Aorta (tissue), 5 donors: ENCODE measurements at regions not wholly inside any gene's neighbourhood (a gene's known extent, or its start where the extent isn't known, plus 50 kb on each side); places are given as distances from the start of the nearest gene placed in this dataset.

Experiments
- ATAC-seq: fragments of 200-7000 bp; cut with Tn5 transposase; one replicate; pipeline ENCODE4 v1.9.1; 2022; ENCODE audit warnings: moderate library complexity; ENCODE audit not compliant: low FRiP score
- DNase-seq, 2 donors: peaks; one replicate each; pipeline ENCODE4 v3.0.0-alpha.2; 2020
- H3K27ac ChIP-seq, 2 donors: one replicate each; pipeline ENCODE4 v1.5.1; 2013; ENCODE audit warnings: low read length in 2 of 2, mild to moderate bottlenecking in 2 of 2, moderate library complexity in 2 of 2, control low read depth in 1 of 2, inconsistent platforms in 1 of 2, low read depth in 1 of 2
- H3K27me3 ChIP-seq, 2 donors: one replicate each; pipeline ENCODE4 v1.6.1; 2013; ENCODE audit warnings: control low read depth in 1 of 2, low read length in 1 of 2, mild to moderate bottlenecking in 1 of 2, moderate library complexity in 1 of 2; ENCODE audit not compliant: insufficient read depth in 2 of 2, control insufficient read depth in 1 of 2
- H3K36me3 ChIP-seq, 2 donors: one replicate each; pipeline ENCODE4 v1.6.1; 2013; ENCODE audit warnings: control low read depth in 1 of 2, low read length in 1 of 2, mild to moderate bottlenecking in 1 of 2; ENCODE audit not compliant: insufficient read depth in 2 of 2, control insufficient read depth in 1 of 2
- H3K4me1 ChIP-seq, 2 donors: one replicate each; pipeline ENCODE4 v1.6.1; 2013; ENCODE audit warnings: low read length in 2 of 2, control low read depth in 1 of 2, mild to moderate bottlenecking in 1 of 2, moderate library complexity in 1 of 2; ENCODE audit not compliant: insufficient read depth in 2 of 2, control insufficient read depth in 1 of 2
- H3K4me3 ChIP-seq, 2 donors: one replicate each; pipeline ENCODE4 v1.5.1; 2013; ENCODE audit warnings: low read length in 2 of 2, control low read depth in 1 of 2, mild to moderate bottlenecking in 1 of 2
- H3K9me3 ChIP-seq: one replicate; pipeline ENCODE4 v1.6.1; 2013; ENCODE audit warnings: mild to moderate bottlenecking, low read length; ENCODE audit not compliant: control insufficient read depth
- WGBS, 2 donors: extraction: QIAGEN DNeasy Blood & Tissue Kit; methylation state at CpG; one replicate each; pipeline ENCODE4 v1.1.7; 2013; 5-methylcytosine and 5-hydroxymethylcytosine counted together
- intact Hi-C, 2 donors: fragments of 100-400 bp; cut with DNase I; formaldehyde crosslinking; loops; one replicate each; pipeline versions ENCODE4 v1.14.2 to v1.15.0; 2022
- donor health status: healthy with polysubstance abuse.
- donor health status: Bipolar disorder and iron deficiency.
- donor health status: DM: no; HTN: no; CAD: no.
- donor health status: DM: no; HTN: no; CAD: no.
- donor health status: DM: yes; HTN: yes; CAD: no.

DNA sequence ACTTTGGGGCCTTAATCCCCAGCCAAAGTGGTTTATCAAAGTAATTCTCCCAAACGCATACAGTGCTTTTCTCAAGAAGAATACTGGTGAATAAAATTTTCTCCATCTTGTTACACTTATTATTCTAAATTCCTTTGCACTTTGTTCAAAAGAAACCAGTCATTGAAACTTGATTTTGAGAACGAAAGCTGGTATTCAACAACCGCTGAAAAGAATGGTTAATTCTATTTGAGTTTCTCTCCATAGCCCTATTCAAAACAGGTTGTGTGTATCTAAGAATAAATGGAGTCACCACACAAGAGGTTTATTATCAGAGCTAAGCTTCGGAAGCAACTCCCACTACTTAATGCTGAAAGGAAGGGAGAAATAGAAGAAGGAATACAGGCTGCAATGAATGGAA lies 117.7 kb downstream of the C1D start:
- no peak overlapping the region for H3K27ac ChIP-seq
- DNase-seq (no peak), ATAC-seq (no peak)
- H3K27me3 ChIP-seq, result no peaks in the 10 kb centered on the region
- no peak overlapping the region for H3K4me3 ChIP-seq
- WGBS, 2 donors, result 94% methylated on average over 4 of the region's 4 CpGs
- no peaks in the 10 kb centered on the region for H3K4me1 ChIP-seq
- H3K36me3 ChIP-seq, result no peaks in the 10 kb centered on the region
- intact Hi-C loops, result no loop called here
- H3K9me3 ChIP-seq, result no peaks in the 10 kb centered on the region

- Histone ChIP-seq H3K9me3 (no peaks in the 10 kb centered on the region), H3K4me1 (no peaks in the 10 kb centered on the region), H3K36me3 (no peaks in the 10 kb centered on the region), H3K27me3 (no peaks in the 10 kb centered on the region), H3K27ac (no peak overlapping the region), H3K4me3 (no peak overlapping the region)
- no peak for DNase-seq
- intact Hi-C loops, result no loop called here
- 54 to 67% methylated on average over 4 of the region's 4 CpGs for WGBS, 2 donors
- no peak for ATAC-seq
Measured at GRCh38 chr2:67945940-67946339, 116.9 kb downstream of the C1D start.

GRCh38 chr2:67948057-67948456 lies 114.7 kb downstream of the C1D start:
- intact Hi-C loops, result no loop called here
- no peak for DNase-seq
- Histone ChIP-seq H3K27me3 (no peaks in the 10 kb centered on the region), H3K9me3 (no peaks in the 10 kb centered on the region), H3K36me3 (no peaks in the 10 kb centered on the region), H3K4me1 (no peaks in the 10 kb centered on the region), H3K4me3 (no peak overlapping the region), H3K27ac (no peak overlapping the region)
- no peak for ATAC-seq

DNA sequence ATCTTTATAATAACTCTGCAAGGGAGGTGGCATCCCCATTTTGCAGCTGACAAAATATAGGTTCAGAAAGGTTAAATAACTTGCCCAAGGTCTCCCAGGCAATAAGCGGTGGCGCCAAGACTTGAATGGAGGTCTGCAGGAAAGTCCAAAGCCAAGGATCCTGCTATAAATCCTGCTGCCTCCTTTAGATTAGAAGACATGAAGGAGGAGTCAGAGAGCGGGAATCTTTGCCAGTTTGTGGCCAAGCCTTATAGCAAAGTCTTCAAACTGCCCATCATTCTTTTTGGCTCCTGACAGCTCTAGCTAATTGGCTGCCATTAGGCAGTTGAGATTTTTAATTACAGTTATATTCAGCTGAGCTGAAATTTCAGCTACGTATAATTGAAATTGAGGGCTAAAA lies 114.3 kb downstream of the C1D start:
- no peak for DNase-seq
- WGBS, 2 donors, result 98 to 99% methylated on average over 4 of the region's 4 CpGs
- intact Hi-C loops, result no loop called here
- no peaks in the 10 kb centered on the region for H3K36me3 ChIP-seq
- H3K4me3 ChIP-seq, result no peak overlapping the region
- no peak for ATAC-seq
- H3K9me3 ChIP-seq, result no peaks in the 10 kb centered on the region
- no peaks in the 10 kb centered on the region for H3K4me1 ChIP-seq
- H3K27me3 ChIP-seq, result no peaks in the 10 kb centered on the region
- no peak overlapping the region for H3K27ac ChIP-seq

DNA sequence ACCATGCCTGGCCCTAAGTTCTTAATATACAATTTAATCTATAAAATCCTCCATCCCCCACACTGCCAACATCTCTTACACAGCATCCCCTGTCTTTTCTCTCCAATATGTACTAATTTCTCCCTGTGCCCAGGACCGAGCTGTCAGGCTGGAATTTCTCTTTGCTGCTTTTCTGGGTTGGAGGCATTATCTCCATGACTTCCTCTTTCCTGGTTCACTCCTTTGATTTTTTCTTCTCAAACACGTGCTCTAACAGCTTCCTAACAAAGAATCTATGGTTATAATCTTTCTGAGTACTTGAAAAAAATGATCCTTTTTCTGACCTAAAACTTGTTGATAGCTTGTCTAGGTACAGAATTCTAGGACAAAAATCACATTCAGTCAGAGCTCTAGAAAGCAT lies 112.8 kb downstream of the C1D start:
- Histone ChIP-seq H3K9me3 (no peaks in the 10 kb centered on the region), H3K4me1 (no peaks in the 10 kb centered on the region), H3K27me3 (no peaks in the 10 kb centered on the region), H3K4me3 (no peak overlapping the region), H3K27ac (no peak overlapping the region), H3K36me3 (no peaks in the 10 kb centered on the region)
- intact Hi-C loops, result no loop called here
- ATAC-seq (no peak), DNase-seq (no peak)
- 84 to 91% methylated on average over 2 of the region's 2 CpGs for WGBS, 2 donors

GRCh38 chr2:67950919-67951318 lies 111.9 kb downstream of the C1D start:
- Histone ChIP-seq H3K27ac (no peak overlapping the region), H3K4me3 (no peak overlapping the region), H3K4me1 (no peaks in the 10 kb centered on the region), H3K9me3 (no peaks in the 10 kb centered on the region), H3K27me3 (no peaks in the 10 kb centered on the region), H3K36me3 (no peaks in the 10 kb centered on the region)
- DNase-seq (no peak), ATAC-seq (no peak)
- intact Hi-C loops, result no loop called here
- WGBS, 2 donors, result 13 to 15% methylated on average over 2 of the region's 2 CpGs

DNA sequence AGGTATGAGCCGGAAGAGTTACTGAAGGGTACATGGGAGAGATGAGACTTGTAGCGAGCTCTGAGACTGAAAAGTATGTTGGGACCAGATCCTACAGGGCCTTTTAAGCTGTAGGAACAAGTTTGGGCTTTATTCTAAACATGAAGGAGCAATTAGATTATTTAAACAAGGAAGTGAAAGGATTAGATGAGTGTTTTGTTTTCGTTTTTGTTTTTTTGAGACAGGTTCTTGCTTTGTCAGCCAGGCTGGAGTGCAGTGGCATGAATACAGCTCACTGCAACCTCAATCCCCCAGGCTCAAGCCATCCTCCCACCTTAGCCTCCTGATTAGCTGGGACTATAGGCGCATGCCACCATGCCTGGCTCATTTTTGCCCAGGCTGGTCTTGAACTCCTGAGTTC lies 110.7 kb downstream of the C1D start:
- 94 to 99% methylated on average over 4 of the region's 4 CpGs for WGBS, 2 donors
- intact Hi-C loops, result no loop called here
- Histone ChIP-seq H3K27ac (no peak overlapping the region), H3K27me3 (no peaks in the 10 kb centered on the region), H3K36me3 (no peaks in the 10 kb centered on the region), H3K9me3 (no peaks in the 10 kb centered on the region), H3K4me1 (no peaks in the 10 kb centered on the region), H3K4me3 (no peak overlapping the region)
- no peak for DNase-seq
- no peak for ATAC-seq

DNA sequence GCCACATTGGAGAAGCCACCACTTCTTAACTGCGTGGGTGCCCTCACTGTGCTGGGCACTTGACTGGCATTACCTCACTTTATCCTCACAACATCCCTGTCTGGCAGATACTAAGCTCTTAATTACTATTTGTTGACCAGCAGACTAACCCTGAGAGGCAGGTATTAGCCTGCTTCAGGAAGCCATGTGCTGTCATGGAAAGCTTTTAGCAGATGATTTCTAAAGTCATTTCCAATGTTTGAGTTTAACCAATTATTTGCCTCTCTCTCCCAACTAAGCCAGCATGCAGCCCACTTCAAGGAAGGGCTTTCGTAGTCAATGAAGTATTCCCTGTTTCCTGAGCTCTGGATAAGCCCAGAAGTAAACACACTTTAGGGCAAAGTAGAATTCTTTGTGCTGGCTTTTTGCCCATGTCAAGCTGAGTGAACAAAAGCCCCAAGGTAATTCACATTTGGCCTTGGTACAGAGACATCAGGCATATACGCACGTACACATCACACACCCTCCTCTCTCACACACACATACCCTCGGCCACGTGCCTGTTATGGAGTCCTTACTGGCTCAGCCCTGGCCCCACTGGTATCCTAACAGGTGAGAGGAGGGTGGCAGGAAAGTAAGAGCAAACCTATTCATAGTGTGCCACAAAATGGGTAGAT lies 108.6 kb downstream of the C1D start:
- Histone ChIP-seq H3K4me3 (no peak overlapping the region), H3K9me3 (peaks cover 5% of the 10 kb centered on the region), H3K27ac (no peak overlapping the region), H3K36me3 (no peaks in the 10 kb centered on the region), H3K27me3 (peaks cover 0 to 2% of the 10 kb centered on the region in 2 donors), H3K4me1 (no peaks in the 10 kb centered on the region)
- 63 to 74% methylated on average over 6 of the region's 6 CpGs for WGBS, 2 donors
- intact Hi-C loops, result no loop called here
- DNase-seq, result no peak
- ATAC-seq, result no peak

GRCh38 chr2:67955748-67956603 lies 106.8 kb downstream of the C1D start:
- WGBS, 2 donors, result 94% methylated on average over 7 of the region's 7 CpGs
- Histone ChIP-seq H3K27ac (no peak overlapping the region), H3K9me3 (peaks cover 5% of the 10 kb centered on the region), H3K27me3 (peaks cover 0 to 2% of the 10 kb centered on the region in 2 donors), H3K36me3 (no peaks in the 10 kb centered on the region), H3K4me3 (no peak overlapping the region), H3K4me1 (no peaks in the 10 kb centered on the region)
- DNase-seq, result no peak
- intact Hi-C loops, result no loop called here
- no peak for ATAC-seq
